ENCODE measurements at regions not wholly inside any gene's neighbourhood (a gene's known extent, or its start where the extent isn't known, plus 50 kb on each side); places are given as distances from the start of the nearest gene placed in this dataset.

DNA sequence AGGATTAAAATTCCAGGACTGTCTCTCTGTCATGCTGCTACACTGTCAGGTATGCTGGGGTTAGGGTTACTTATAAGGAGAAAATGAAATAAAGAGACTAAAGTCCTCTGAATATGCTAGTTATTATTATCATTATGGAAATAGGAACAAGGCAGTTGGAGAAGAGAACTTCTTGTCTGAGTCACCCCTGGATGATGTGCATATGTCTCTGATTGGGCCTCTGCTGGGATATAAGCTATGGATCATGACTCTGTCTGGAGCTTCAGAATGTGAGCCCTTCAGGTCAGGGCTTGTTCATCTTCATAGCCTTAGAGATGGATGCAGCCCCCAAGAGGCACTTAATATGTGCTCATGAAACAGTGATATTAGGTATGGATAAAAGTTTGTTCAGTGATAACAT, 569.6 kb downstream of the EPHB1 start:
- Histone ChIP-seq H3K9me3 (ENCODE audit: low read length) (no peaks in the 10 kb centered on the region), H3K9me2 (ENCODE audit: insufficient read depth, low read length) (no peaks in the 10 kb centered on the region), H3K27ac (ENCODE audit: low read length) (no peak overlapping the region), H3K4me3 (ENCODE audit: low read length) (no peak overlapping the region), H4K20me1 (ENCODE audit: insufficient read depth) (no peaks in the 10 kb centered on the region), H3K27me3 (ENCODE audit: insufficient read depth, low read depth, low read length) (no peaks in the 10 kb centered on the region), H3K4me2 (ENCODE audit: low read length) (no peak overlapping the region), H2AFZ (ENCODE audit: low read depth, low read length) (no peak overlapping the region), H3K9ac (ENCODE audit: low read length) (no peak overlapping the region), H3K36me3 (ENCODE audit: insufficient read depth, low read length) (no peaks in the 10 kb centered on the region), H3F3A (ENCODE audit: insufficient read depth, low read length, poor library complexity, severe bottlenecking) (no peaks in the 10 kb centered on the region), H3K79me2 (replicated peaks; ENCODE audit: insufficient read depth, low read length) (no peaks in the 10 kb centered on the region)
- TF ChIP-seq EZH2 (IDR thresholded peaks at IDR 0.05; ENCODE audit: borderline replicate concordance, insufficient read depth, low read length, poor library complexity, severe bottlenecking) (no peak), EP300 (conservative IDR thresholded peaks at IDR 0.05; ENCODE audit: poor library complexity, severe bottlenecking) (no peak), TAF1 (IDR thresholded peaks at IDR 0.05; ENCODE audit: low read depth) (no peak), POLR2AphosphoS5 (IDR thresholded peaks at IDR 0.05) (no peak), SMC3 (conservative IDR thresholded peaks at IDR 0.05; ENCODE audit: poor library complexity) (no peak), RAD21 (conservative IDR thresholded peaks at IDR 0.05) (no peak), MXI1 (conservative IDR thresholded peaks at IDR 0.05; ENCODE audit: poor library complexity, severe bottlenecking) (no peak)
- TF ChIP-seq, protein P1, sequence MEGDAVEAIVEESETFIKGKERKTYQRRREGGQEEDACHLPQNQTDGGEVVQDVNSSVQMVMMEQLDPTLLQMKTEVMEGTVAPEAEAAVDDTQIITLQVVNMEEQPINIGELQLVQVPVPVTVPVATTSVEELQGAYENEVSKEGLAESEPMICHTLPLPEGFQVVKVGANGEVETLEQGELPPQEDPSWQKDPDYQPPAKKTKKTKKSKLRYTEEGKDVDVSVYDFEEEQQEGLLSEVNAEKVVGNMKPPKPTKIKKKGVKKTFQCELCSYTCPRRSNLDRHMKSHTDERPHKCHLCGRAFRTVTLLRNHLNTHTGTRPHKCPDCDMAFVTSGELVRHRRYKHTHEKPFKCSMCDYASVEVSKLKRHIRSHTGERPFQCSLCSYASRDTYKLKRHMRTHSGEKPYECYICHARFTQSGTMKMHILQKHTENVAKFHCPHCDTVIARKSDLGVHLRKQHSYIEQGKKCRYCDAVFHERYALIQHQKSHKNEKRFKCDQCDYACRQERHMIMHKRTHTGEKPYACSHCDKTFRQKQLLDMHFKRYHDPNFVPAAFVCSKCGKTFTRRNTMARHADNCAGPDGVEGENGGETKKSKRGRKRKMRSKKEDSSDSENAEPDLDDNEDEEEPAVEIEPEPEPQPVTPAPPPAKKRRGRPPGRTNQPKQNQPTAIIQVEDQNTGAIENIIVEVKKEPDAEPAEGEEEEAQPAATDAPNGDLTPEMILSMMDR (IDR thresholded peaks at IDR 0.05; ENCODE audit: poor library complexity, severe bottlenecking) = no peak
- TF ChIP-seq, protein P2, sequence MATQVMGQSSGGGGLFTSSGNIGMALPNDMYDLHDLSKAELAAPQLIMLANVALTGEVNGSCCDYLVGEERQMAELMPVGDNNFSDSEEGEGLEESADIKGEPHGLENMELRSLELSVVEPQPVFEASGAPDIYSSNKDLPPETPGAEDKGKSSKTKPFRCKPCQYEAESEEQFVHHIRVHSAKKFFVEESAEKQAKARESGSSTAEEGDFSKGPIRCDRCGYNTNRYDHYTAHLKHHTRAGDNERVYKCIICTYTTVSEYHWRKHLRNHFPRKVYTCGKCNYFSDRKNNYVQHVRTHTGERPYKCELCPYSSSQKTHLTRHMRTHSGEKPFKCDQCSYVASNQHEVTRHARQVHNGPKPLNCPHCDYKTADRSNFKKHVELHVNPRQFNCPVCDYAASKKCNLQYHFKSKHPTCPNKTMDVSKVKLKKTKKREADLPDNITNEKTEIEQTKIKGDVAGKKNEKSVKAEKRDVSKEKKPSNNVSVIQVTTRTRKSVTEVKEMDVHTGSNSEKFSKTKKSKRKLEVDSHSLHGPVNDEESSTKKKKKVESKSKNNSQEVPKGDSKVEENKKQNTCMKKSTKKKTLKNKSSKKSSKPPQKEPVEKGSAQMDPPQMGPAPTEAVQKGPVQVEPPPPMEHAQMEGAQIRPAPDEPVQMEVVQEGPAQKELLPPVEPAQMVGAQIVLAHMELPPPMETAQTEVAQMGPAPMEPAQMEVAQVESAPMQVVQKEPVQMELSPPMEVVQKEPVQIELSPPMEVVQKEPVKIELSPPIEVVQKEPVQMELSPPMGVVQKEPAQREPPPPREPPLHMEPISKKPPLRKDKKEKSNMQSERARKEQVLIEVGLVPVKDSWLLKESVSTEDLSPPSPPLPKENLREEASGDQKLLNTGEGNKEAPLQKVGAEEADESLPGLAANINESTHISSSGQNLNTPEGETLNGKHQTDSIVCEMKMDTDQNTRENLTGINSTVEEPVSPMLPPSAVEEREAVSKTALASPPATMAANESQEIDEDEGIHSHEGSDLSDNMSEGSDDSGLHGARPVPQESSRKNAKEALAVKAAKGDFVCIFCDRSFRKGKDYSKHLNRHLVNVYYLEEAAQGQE (IDR thresholded peaks at IDR 0.05; ENCODE audit: borderline replicate concordance) = no peak

DNA sequence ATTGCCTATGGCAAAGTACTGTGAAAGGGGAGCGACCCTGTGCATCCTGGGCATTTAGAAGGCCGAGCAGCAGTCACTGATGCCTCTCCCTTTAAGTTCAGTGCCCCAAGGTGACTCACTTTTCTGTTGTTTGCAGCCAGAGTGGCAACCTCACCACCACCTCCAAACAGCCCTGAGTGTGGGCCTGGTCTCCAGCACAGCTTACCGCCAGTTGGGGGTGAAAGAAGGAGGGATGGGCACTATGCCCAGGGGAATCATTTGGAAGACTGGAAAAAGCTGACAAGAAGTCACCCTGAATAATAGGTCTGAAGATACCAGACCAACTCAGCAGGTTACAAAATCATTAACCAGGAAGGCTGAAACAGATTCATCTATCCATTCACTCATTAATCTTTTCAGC, 571.8 kb downstream of the EPHB1 start:
- H3K9ac ChIP-seq (ENCODE audit: low read length) = no peak overlapping the region
- H3K27me3 ChIP-seq (ENCODE audit: insufficient read depth, low read depth, low read length) = no peaks in the 10 kb centered on the region
- H3K9me2 ChIP-seq (ENCODE audit: insufficient read depth, low read length) = no peaks in the 10 kb centered on the region
- H3K27ac ChIP-seq (ENCODE audit: low read length) = no peak overlapping the region
- no peaks in the 10 kb centered on the region for H4K20me1 ChIP-seq (ENCODE audit: insufficient read depth)
- no peaks in the 10 kb centered on the region for H3K79me2 ChIP-seq (replicated peaks; ENCODE audit: insufficient read depth, low read length)
- no peaks in the 10 kb centered on the region for H3K36me3 ChIP-seq (ENCODE audit: insufficient read depth, low read length)
- no peaks in the 10 kb centered on the region for H3K9me3 ChIP-seq (ENCODE audit: low read length)
- no peak for TF ChIP-seq POLR2AphosphoS5 (IDR thresholded peaks at IDR 0.05)
- TF ChIP-seq TAF1 (IDR thresholded peaks at IDR 0.05; ENCODE audit: low read depth) = no peak
- TF ChIP-seq, protein P2 (IDR thresholded peaks at IDR 0.05; ENCODE audit: borderline replicate concordance) = no peak
- TF ChIP-seq EZH2 (IDR thresholded peaks at IDR 0.05; ENCODE audit: borderline replicate concordance, insufficient read depth, low read length, poor library complexity, severe bottlenecking) = no peak
- TF ChIP-seq RAD21 (conservative IDR thresholded peaks at IDR 0.05) = no peak
- no peak for TF ChIP-seq SMC3 (conservative IDR thresholded peaks at IDR 0.05; ENCODE audit: poor library complexity)
- TF ChIP-seq MXI1 (conservative IDR thresholded peaks at IDR 0.05; ENCODE audit: poor library complexity, severe bottlenecking) = no peak
- no peak for TF ChIP-seq EP300 (conservative IDR thresholded peaks at IDR 0.05; ENCODE audit: poor library complexity, severe bottlenecking)
- TF ChIP-seq, protein P1 (IDR thresholded peaks at IDR 0.05; ENCODE audit: poor library complexity, severe bottlenecking) = no peak
- H3K4me2 ChIP-seq (ENCODE audit: low read length) = no peak overlapping the region
- no peak overlapping the region for H2AFZ ChIP-seq (ENCODE audit: low read depth, low read length)
- H3K4me3 ChIP-seq (ENCODE audit: low read length) = no peak overlapping the region
- no peaks in the 10 kb centered on the region for H3F3A ChIP-seq (ENCODE audit: insufficient read depth, low read length, poor library complexity, severe bottlenecking)

All from neural cell (in vitro differentiated cells).